ENCODE measurements at regions not wholly inside any gene's neighbourhood (a gene's known extent, or its start where the extent isn't known, plus 50 kb on each side); places are given as distances from the start of the nearest gene placed in this dataset.

DNA sequence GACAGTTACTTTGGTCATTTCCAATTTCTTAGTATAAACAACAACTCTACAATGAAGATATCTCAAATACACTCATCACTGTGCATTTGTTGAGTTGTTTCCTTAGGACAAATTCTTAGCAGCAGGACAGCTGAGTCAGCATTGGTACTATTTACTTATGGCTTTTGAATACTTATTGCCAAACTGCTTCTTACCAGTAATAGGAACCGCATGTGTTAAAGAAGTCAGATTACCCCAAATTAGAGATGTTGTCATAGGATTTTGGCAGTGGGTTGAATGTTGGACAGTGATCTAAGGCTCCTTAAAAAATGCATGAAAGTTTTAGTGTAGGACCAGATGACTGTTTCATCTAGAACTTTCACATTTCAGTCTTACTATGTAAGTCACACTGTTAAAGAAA is 280.1 kb upstream of the DMRT1 start:
- TF ChIP-seq, protein P1, sequence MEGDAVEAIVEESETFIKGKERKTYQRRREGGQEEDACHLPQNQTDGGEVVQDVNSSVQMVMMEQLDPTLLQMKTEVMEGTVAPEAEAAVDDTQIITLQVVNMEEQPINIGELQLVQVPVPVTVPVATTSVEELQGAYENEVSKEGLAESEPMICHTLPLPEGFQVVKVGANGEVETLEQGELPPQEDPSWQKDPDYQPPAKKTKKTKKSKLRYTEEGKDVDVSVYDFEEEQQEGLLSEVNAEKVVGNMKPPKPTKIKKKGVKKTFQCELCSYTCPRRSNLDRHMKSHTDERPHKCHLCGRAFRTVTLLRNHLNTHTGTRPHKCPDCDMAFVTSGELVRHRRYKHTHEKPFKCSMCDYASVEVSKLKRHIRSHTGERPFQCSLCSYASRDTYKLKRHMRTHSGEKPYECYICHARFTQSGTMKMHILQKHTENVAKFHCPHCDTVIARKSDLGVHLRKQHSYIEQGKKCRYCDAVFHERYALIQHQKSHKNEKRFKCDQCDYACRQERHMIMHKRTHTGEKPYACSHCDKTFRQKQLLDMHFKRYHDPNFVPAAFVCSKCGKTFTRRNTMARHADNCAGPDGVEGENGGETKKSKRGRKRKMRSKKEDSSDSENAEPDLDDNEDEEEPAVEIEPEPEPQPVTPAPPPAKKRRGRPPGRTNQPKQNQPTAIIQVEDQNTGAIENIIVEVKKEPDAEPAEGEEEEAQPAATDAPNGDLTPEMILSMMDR (conservative IDR thresholded peaks at IDR 0.05; ENCODE audit: low read depth in 2 of 2): no peak
- TF ChIP-seq POLR2AphosphoS5 (IDR thresholded peaks at IDR 0.05; ENCODE audit: low read depth) (no peak), EZH2phosphoT487 (IDR thresholded peaks at IDR 0.05; ENCODE audit: unreplicated experiment) (no peak), ZNF114 (CRISPR knock-in tag; IDR thresholded peaks at IDR 0.05) (no peak), ZNF331 (CRISPR knock-in tag; IDR thresholded peaks at IDR 0.05; ENCODE audit: low read depth) (no peak), JUNB (IDR thresholded peaks at IDR 0.05; ENCODE audit: unreplicated experiment) (no peak), EZH2 (IDR thresholded peaks at IDR 0.05; ENCODE audit: low read depth, unreplicated experiment) (no peak), CREB1 (CRISPR knock-in tag; IDR thresholded peaks at IDR 0.05; ENCODE audit: low read depth) (no peak), STAT1 (IDR thresholded peaks at IDR 0.05; ENCODE audit: unreplicated experiment) (no peak)
- TF ChIP-seq, protein P2, sequence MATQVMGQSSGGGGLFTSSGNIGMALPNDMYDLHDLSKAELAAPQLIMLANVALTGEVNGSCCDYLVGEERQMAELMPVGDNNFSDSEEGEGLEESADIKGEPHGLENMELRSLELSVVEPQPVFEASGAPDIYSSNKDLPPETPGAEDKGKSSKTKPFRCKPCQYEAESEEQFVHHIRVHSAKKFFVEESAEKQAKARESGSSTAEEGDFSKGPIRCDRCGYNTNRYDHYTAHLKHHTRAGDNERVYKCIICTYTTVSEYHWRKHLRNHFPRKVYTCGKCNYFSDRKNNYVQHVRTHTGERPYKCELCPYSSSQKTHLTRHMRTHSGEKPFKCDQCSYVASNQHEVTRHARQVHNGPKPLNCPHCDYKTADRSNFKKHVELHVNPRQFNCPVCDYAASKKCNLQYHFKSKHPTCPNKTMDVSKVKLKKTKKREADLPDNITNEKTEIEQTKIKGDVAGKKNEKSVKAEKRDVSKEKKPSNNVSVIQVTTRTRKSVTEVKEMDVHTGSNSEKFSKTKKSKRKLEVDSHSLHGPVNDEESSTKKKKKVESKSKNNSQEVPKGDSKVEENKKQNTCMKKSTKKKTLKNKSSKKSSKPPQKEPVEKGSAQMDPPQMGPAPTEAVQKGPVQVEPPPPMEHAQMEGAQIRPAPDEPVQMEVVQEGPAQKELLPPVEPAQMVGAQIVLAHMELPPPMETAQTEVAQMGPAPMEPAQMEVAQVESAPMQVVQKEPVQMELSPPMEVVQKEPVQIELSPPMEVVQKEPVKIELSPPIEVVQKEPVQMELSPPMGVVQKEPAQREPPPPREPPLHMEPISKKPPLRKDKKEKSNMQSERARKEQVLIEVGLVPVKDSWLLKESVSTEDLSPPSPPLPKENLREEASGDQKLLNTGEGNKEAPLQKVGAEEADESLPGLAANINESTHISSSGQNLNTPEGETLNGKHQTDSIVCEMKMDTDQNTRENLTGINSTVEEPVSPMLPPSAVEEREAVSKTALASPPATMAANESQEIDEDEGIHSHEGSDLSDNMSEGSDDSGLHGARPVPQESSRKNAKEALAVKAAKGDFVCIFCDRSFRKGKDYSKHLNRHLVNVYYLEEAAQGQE (IDR thresholded peaks at IDR 0.05; ENCODE audit: unreplicated experiment): no peak
- TF ChIP-seq, protein P3, sequence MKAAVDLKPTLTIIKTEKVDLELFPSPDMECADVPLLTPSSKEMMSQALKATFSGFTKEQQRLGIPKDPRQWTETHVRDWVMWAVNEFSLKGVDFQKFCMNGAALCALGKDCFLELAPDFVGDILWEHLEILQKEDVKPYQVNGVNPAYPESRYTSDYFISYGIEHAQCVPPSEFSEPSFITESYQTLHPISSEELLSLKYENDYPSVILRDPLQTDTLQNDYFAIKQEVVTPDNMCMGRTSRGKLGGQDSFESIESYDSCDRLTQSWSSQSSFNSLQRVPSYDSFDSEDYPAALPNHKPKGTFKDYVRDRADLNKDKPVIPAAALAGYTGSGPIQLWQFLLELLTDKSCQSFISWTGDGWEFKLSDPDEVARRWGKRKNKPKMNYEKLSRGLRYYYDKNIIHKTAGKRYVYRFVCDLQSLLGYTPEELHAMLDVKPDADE (IDR thresholded peaks at IDR 0.05): no peak

Data from GM23338 (cell line).